ENCODE measurements at regions not wholly inside any gene's neighbourhood (a gene's known extent, or its start where the extent isn't known, plus 50 kb on each side); places are given as distances from the start of the nearest gene placed in this dataset.
"Not testable (repeated sequence)": the region's sequence is repeated elsewhere in the genome, so short reads cannot be mapped to it uniquely, and the experiment has no call there.

DNA sequence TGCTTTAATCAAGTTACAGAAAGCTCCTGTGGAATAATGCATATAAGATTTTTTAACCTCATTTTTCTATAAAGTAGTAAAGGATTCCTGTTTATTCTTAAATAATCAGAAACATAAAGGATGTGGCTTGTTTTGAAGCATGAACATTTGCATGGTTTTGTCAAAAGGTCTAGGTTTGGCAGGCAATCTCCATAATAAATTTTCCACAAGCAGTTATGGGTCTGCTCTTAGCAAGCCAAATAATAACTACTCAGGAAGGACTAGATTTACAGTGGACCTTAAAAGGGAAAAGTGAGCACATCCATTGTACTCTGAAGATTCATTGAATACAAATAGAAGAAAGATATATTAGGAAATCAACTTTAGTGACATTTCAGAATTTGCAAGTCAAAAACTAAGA is 407.3 kb upstream of the CBLB start:
- no peak for FAIRE-seq

- no peak for FAIRE-seq
These were observed 408.2 kb upstream of the CBLB start for GRCh38 chr3:106276755-106277612.

DNA sequence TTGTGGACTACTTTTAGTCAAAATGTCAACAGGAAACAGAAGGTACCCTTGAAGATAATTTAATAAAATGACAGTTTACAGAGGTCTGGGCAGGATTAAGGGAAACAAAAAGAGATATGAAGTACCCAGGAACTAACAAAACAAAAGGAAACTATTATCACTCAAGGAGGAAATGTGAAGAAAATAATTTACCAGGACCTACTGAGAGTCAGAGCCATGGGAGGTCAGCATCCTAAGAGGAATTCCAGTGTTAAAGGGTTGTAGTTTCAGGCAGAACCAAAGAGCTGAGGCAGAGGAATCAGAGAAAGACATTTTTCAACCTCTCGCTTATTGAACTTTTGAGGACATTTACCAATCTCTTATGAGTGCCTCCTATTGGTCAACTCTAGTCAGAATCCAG is 408.9 kb upstream of the CBLB start:
- no peak for FAIRE-seq

DNA sequence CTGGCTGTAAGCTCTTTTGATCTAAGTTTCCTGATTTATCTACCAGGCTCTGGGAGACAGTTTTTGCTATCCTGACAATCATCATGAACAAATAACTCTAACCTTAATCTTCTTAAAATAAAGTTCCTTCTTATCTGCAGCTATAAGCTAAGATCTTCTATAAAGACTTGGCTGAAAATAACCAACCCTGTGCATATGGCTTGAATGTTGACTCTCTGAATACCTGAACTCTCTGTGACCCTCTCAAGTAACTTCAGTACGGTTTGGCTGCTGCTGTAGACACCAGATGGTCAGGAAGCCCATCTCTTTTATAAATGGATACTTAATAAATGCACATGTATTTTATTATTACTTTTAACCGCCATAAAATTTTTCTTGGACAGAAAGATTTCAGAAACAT is 412.4 kb upstream of the CBLB start:
- no peak for FAIRE-seq

DNA sequence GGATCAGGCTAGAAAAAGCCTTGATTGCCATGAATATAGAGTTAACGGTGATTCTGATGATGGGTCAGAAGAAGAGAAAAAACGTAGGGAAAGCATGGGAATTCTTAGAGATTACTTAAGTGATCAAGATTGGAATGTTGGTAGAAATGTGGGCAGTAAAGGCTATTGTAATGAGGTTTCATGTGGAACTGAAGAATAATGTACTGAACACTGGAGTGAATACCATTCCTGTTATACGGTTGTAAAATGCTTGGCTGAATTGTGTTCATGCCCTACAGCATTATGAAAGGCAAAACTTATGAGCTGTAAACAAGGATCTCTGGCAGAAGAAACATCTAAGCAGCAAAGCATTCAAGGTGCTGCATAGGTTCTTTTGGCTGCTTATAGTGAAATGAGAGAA is 414.1 kb upstream of the CBLB start:
- no peak for FAIRE-seq

- FAIRE-seq = no peak
These were observed 420.0 kb upstream of the CBLB start for GRCh38 chr3:106288781-106289180.

DNA sequence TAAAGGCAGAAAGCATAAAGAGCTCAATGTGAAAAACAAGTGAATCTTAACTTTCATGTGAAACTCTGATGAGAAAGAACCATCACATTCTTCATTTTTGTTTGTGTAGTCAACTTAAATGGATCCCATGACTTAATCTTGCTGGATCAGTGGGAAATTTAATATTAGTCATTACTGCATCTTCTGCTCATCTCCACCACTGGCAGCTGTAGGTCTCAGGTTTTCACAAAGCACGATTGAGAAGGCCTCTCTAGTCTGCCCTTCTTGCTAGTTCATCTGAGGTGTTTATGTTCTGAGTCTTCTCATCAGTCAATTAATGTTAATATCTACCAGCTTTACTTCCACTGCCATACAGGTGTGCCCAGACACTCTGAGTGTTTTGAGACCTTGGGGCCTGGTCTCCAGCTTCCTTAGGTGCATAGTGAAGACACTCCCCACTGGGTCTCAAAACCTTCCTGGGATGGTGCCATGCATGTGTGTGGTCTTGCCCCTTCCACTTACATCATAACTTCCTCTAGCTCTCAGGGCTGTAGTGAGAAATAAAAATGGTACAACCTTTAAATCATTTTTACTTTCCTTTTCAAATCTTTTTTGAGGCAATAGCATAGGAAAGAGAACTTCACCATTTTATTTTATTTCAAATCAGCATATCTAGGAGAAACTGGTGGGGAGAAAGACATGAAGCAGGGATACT is 421.6 kb upstream of the CBLB start:
- no peak for FAIRE-seq

DNA sequence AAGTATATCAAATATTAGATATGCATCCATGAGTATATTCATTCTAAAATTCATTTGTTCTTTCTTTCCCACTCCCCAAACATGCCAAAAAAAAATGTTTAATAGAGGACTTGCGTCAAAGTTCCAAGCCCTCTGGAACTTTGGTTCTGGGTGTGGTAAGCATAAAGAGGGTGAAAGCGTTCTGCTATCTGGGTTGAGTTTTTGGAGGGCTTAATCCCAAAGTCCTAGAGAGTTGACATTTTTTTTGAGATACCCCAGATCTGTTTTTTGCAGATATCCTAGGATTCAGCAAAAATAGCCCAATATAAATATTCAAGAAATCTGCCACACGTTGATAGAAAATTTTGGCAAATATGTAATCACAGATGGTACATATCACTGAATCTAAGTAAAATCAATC is 424.3 kb upstream of the CBLB start:
- FAIRE-seq = no peak

- FAIRE-seq = no peak
These were observed 425.3 kb upstream of the CBLB start for GRCh38 chr3:106294121-106294520.

DNA sequence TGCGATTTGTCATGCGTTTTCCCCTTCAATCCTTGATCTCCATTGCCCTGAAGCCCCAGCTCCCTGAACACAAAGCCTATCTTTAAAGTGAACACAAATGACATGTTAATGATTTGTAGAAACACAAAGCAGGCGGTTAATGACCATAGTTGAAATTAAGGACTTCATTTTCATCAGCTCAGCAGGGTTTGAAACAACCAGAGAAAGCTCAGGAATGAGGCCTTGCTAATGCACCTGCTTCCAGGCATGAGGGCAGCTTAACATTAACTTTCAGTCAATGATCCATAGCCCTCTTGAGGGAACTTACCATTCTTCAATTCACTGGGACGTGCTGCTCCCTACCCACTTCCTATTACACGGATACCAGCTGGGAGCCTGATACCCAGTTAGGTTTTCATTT is 427.2 kb upstream of the CBLB start:
- FAIRE-seq = no peak

DNA sequence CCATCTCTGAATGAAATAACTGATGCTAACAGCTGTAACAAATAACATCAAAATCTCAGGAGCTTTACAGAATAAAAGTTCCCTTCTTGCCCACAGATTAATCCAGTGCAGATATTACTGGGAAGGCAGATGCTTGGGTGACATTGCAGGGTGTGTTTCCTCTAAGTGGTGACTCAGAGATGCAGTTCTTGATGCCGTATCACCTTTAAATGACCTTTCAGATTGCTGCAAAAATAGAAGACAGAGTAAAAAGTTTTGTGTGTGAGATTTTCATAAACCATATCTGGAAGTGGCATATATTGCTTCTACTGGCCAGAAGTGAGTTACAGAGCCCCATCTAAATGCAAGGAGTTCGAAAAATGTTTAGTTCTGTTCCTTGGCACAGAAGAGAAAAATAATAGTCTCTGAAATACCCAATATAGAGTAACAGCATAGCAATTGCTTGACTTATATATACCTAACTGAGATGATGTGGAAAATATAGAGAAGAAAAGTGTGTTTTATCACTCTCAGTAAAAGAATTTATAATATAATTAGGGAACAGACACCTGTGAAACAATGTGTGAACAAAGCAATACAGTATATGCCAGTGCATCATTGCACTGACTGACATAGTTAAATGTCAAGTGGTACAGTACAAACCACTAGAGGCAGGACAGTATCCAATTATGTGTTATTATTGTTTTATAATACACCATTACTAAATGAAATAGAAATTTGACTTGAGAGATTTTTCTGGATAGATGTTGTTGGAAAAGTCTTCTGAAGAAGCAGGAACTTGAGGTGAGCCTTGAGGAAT is 430.7 kb upstream of the CBLB start:
- FAIRE-seq = no peak

DNA sequence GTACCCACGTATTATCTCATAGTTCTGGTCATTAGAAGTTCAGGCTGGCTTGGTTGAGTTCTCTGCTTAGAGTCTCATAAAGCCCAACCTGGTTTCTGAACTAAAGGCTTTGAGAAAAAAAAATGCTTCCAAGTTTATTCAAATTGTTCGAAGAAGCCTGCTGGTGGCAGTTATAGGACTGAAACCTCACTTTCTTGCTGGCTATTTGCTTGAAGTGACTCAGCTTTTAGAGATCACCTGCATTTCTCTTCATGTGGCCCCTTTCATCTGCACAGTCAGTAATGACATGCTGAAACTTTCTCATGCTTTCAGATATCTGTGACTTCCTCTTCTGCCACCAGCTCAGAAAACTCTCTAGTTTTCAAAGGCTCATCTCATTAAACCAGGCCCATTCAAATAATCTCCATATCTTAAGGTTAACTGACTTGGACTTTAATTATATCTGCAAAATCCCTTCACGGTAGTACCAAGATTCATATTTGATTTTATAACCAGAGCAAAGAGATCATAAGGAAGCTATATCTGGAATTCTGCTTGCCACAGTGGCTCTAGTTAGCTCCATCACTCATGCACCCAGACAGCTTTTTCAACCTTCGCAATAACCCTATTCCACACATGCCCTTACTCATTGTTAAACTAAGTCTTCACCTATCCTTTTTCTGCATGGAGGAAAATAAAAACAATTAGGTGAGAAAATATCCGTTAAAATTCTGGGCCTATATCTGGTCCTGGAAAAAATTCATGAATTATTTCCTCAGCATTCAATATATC is 433.8 kb upstream of the CBLB start:
- FAIRE-seq = no peak

- no peak for FAIRE-seq
These were observed 435.0 kb upstream of the CBLB start for GRCh38 chr3:106303766-106304165.

DNA sequence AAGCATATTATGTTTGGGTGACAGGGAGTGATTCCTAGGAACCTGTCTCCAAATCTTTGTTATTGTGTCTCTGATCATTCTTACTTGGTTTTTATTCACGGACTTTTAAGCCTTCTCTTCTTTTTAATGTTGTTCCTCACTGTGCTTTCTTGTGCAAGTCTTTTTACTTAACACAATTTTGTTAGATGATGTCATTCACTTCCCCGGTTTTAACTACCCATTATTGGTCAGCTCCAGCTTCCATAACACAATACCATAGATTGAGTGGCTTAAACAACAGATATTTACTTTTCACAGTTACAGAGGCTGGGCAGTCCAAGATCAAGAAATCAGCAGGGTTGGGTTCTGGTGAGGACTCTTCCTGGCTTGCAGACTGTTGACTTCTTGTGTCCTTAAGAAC is 436.3 kb upstream of the CBLB start:
- no peak for FAIRE-seq

DNA sequence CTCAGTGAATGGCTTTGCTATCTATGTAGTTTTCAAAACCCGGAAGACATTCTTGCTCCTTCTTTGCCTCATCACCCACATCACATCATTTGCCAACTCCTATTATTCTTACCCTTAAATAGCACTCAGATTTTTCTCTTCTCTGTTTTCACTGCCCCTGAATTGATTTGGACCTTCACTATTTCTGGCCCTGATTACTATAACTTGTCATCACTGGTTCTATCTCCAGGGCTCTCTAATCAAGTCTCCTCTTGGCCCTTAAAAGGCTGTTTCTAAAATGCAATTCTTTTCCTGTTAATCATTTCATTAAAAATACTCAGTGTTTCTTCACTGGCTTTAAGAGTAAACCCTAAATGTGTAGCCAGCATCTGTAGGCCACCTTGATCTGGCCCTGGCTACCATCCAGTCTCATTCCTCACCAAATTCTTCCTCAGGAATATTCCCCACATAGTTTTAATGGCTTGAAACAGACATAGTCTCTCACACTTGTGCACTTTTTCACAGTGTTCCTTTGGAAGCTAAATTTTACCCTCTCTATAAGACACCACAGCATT is 437.1 kb upstream of the CBLB start:
- FAIRE-seq = no peak

GRCh38 chr3:106309274-106309673 is 440.5 kb upstream of the CBLB start:
- FAIRE-seq = no peak

- not testable (repeated sequence) for FAIRE-seq
These were observed 441.0 kb upstream of the CBLB start for GRCh38 chr3:106309798-106310197.

- no peak for FAIRE-seq
These were observed 448.6 kb upstream of the CBLB start for GRCh38 chr3:106317141-106318055.

DNA sequence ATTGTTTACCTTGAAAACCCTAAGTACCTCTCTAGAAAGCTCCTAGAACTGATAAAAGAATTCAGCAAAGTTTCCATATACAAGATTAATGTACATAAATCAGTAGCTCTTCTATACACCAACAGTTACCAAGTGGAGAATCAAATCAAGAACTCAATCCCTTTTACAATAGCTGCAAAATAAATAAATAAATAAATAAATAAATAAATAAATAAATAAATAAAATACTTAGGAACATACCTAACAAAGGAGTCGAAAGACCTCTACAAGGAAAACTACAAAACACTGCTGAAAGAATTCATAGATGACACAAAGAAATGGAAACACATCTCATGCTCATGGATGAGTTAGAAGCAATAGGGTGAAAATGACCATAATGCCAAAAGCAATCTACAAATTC is 452.6 kb upstream of the CBLB start:
- peak; percentile 43 for FAIRE-seq

- no peak for FAIRE-seq
These were observed 454.8 kb upstream of the CBLB start for GRCh38 chr3:106323586-106323985.

Data from colon (tissue), 2 donors.